Caco-2 (cell line): ENCODE measurements at regions not wholly inside any gene's neighbourhood (a gene's known extent, or its start where the extent isn't known, plus 50 kb on each side); places are given as distances from the start of the nearest gene placed in this dataset.

ENCODE experiments used
- BruUV-seq: library from RNA; stranded (reverse); fragments of 400-500 nt; replicated peaks from 2 replicates; lab custom pipeline; 2021; lab: Mats Ljungman, UMichigan
- CTCF ChIA-PET: fragments of 300-600 bp; sonication (Branson Sonifier 250); formaldehyde crosslinking; loops from one replicate; lab custom pipeline; 2022; ENCODE audit warnings: antibody characterized with exemption; lab: Charles Lee
- POLR2A ChIA-PET: fragments of 300-600 bp; sonication (Branson Sonifier 250); formaldehyde crosslinking; loops from one replicate; lab custom pipeline; 2022; ENCODE audit warnings: antibody characterized with exemption; lab: Charles Lee
- DNase-seq, 2 experiments: peaks; one replicate each; pipeline versions ENCODE4 v3.0.0 to v3.0.0-alpha.2; 2020 to 2022
- H3K27me3 ChIP-seq: replicated peaks from 2 replicates; pipeline ENCODE4 v1.6.0; 2011; ENCODE audit warnings: low read length; ENCODE audit not compliant: control insufficient read depth, insufficient read depth
- H3K36me3 ChIP-seq: 2 replicates; pipeline ENCODE4 v1.5.1; 2011; ENCODE audit warnings: low read length; ENCODE audit not compliant: control insufficient read depth, insufficient read depth
- H3K4me1 ChIP-seq: fragments of 250-450 bp; sonication (Bioruptor Pico); 2 replicates; pipeline ENCODE4 v1.5.1; 2020; ENCODE audit warnings: mild to moderate bottlenecking
- H3K4me3 ChIP-seq: 2 replicates; pipeline ENCODE4 v1.5.1; 2011; ENCODE audit warnings: low read depth, mild to moderate bottlenecking, control low read depth, low read length
- H3K9me3 ChIP-seq: fragments of 250-450 bp; sonication (Bioruptor Pico); 2 replicates; pipeline ENCODE4 v1.5.1; 2020; ENCODE audit warnings: mild to moderate bottlenecking, moderate library complexity
- H3K27ac Mint-ChIP-seq: one replicate; pipeline ENCODE4 v1.8.0; 2022; ENCODE audit warnings: mixed read lengths; ENCODE audit not compliant: unreplicated experiment
- H3K27me3 Mint-ChIP-seq: one replicate; pipeline ENCODE4 v1.8.0; 2022; ENCODE audit warnings: mixed read lengths; ENCODE audit not compliant: insufficient read depth, unreplicated experiment
- H3K36me3 Mint-ChIP-seq: one replicate; pipeline ENCODE4 v1.8.0; 2022; ENCODE audit warnings: mild to moderate bottlenecking, mixed read lengths; ENCODE audit not compliant: insufficient read depth, unreplicated experiment
- H3K4me1 Mint-ChIP-seq: one replicate; pipeline ENCODE4 v1.8.0; 2022; ENCODE audit warnings: low read depth, mixed read lengths; ENCODE audit not compliant: unreplicated experiment
- H3K4me3 Mint-ChIP-seq: one replicate; pipeline ENCODE4 v1.8.0; 2022; ENCODE audit warnings: mild to moderate bottlenecking, moderate library complexity, mixed read lengths; ENCODE audit not compliant: unreplicated experiment
- H3K9me3 Mint-ChIP-seq: one replicate; pipeline ENCODE4 v1.8.0; 2022; ENCODE audit warnings: mixed read lengths; ENCODE audit not compliant: unreplicated experiment
- CTCF ChIP-seq, 2 experiments: fragments of 200-600 bp in 1 of 2; IDR thresholded peaks; 1 replicate in 1 of 2; 2 replicates in 1 of 2; pipeline versions ENCODE4 v1.5.1 to v1.8.0; 2011 to 2022; ENCODE audit warnings: antibody characterized with exemption in 1 of 2, control low read depth in 1 of 2, inconsistent platforms in 1 of 2, low read depth in 1 of 2, low read length in 1 of 2, mild to moderate bottlenecking in 1 of 2, moderate library complexity in 1 of 2; ENCODE audit not compliant: insufficient read depth in 1 of 2, severe bottlenecking in 1 of 2, unreplicated experiment in 1 of 2
- intact Hi-C: fragments of 100-400 bp; cut with micrococcal nuclease; formaldehyde crosslinking; loops from one replicate; pipeline ENCODE4 v1.10.0; 2022; ENCODE audit not compliant: unreplicated experiment

- no peaks in the 10 kb centered on the region for H3K4me1 Mint-ChIP-seq
- no peaks in the 10 kb centered on the region for H3K27me3 Mint-ChIP-seq
- H3K9me3 ChIP-seq, result no peaks in the 10 kb centered on the region
- H3K27me3 ChIP-seq, result no peaks in the 10 kb centered on the region
- no peaks in the 10 kb centered on the region for H3K36me3 ChIP-seq
- no peak overlapping the region for H3K4me3 Mint-ChIP-seq
- H3K4me1 ChIP-seq, result no peaks in the 10 kb centered on the region
- no peak for DNase-seq
- POLR2A ChIA-PET, result no interaction called here
- H3K27ac Mint-ChIP-seq, result no peak overlapping the region
- no peaks in the 10 kb centered on the region for H3K9me3 Mint-ChIP-seq
- CTCF ChIA-PET, result no interaction called here
- BruUV-seq, result no TSS peak
- intact Hi-C loops, result no loop called here
- H3K36me3 Mint-ChIP-seq, result no peaks in the 10 kb centered on the region
- no peak overlapping the region for H3K4me3 ChIP-seq
- no peak for TF ChIP-seq CTCF (IDR thresholded peaks at IDR 0.05; ENCODE audit: insufficient read depth in 1 of 2, low read depth in 1 of 2, low read length in 1 of 2, severe bottlenecking in 1 of 2, unreplicated experiment in 1 of 2)
Observed at GRCh38 chr18:64803471-64803870, 654.6 kb upstream of the LINC00305 start.

GRCh38 chr18:64800151-64800550, 651.3 kb upstream of the LINC00305 start:
- Mint-ChIP-seq H3K9me3 (no peaks in the 10 kb centered on the region), H3K4me3 (no peak overlapping the region), H3K27me3 (peaks cover 4% of the 10 kb centered on the region), H3K36me3 (no peaks in the 10 kb centered on the region), H3K4me1 (no peaks in the 10 kb centered on the region), H3K27ac (no peak overlapping the region)
- Histone ChIP-seq H3K36me3 (no peaks in the 10 kb centered on the region), H3K27me3 (no peaks in the 10 kb centered on the region), H3K4me3 (no peak overlapping the region), H3K4me1 (no peaks in the 10 kb centered on the region), H3K9me3 (no peaks in the 10 kb centered on the region)
- no TSS peak for BruUV-seq
- intact Hi-C loops, result no loop called here
- TF ChIP-seq CTCF (IDR thresholded peaks at IDR 0.05; ENCODE audit: insufficient read depth in 1 of 2, low read depth in 1 of 2, low read length in 1 of 2, severe bottlenecking in 1 of 2, unreplicated experiment in 1 of 2), result no peak
- CTCF ChIA-PET, result no interaction called here
- POLR2A ChIA-PET, result no interaction called here
- DNase-seq, result no peak

- intact Hi-C loops, result no loop called here
- no peaks in the 10 kb centered on the region for H3K9me3 Mint-ChIP-seq
- DNase-seq, result no peak
Observed at GRCh38 chr18:64799376-64799775, 650.5 kb upstream of the LINC00305 start.

More at GRCh38 chr18:64799376-64799775, 650.5 kb upstream of the LINC00305 start:
- Histone ChIP-seq H3K27me3 (no peaks in the 10 kb centered on the region), H3K36me3 (no peaks in the 10 kb centered on the region), H3K4me3 (no peak overlapping the region), H3K4me1 (no peaks in the 10 kb centered on the region), H3K9me3 (no peaks in the 10 kb centered on the region)
- no peaks in the 10 kb centered on the region for H3K36me3 Mint-ChIP-seq
- no peak for TF ChIP-seq CTCF (IDR thresholded peaks at IDR 0.05; ENCODE audit: insufficient read depth in 1 of 2, low read depth in 1 of 2, low read length in 1 of 2, severe bottlenecking in 1 of 2, unreplicated experiment in 1 of 2)
- CTCF ChIA-PET, result no interaction called here
- H3K4me3 Mint-ChIP-seq, result no peak overlapping the region
- POLR2A ChIA-PET, result no interaction called here
- peaks cover 4% of the 10 kb centered on the region for H3K27me3 Mint-ChIP-seq
- no peak overlapping the region for H3K27ac Mint-ChIP-seq
- BruUV-seq, result no TSS peak
- no peaks in the 10 kb centered on the region for H3K4me1 Mint-ChIP-seq
